Skeletal muscle cell (primary cell): ENCODE measurements at regions not wholly inside any gene's neighbourhood (a gene's known extent, or its start where the extent isn't known, plus 50 kb on each side); places are given as distances from the start of the nearest gene placed in this dataset.
A peak's percentile ranks its signal among the peaks of the same experiment; 100 is the strongest.

Experiments
- DNase-seq: peaks from one replicate; pipeline ENCODE4 v3.0.0-alpha.2; 2010; ENCODE audit warnings: low read depth
- H3K4me3 ChIP-seq: 2 replicates; pipeline ENCODE4 v1.5.1; 2011; ENCODE audit warnings: low read depth, mild to moderate bottlenecking, control low read depth, low read length, moderate library complexity

DNA sequence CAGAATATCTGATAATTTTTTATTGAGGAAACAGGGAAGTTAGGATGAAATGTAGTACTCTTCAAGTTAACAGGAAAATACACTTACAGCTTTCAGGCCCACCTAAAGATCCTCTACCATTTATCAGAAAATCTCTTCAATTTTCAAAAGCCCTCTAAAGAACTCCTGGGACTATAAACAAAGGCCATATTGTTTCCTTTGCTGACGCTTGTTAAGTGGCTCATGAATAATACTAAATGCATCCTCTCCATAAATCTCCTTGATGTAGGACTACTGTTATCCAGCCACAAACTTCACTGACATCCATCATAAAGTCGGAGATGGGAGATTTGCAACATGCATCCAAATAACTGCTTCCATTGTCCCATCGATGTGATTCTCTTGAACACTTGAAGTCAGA lies 326.5 kb downstream of the ZIC1 start:
- no peak overlapping the region for H3K4me3 ChIP-seq
- DNase-seq, result no peak

DNA sequence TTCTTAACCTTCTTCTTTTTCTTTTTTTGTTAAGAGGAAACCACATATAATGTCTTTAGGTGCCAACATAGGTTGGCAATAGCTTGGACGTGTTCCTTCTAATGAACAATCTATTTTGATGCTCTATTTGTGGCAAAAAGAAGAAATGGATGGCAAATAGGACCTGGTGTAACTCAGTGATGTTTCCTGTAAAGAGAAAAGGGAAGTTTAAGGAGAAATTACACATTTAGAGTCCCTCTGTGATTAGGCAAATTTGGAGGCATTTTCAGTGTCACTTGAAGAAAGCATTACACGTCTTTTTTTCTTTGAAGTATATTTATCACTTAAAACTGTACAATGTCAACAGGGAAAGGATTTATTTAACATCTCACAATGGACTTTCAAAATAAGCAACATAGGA lies 327.1 kb downstream of the ZIC1 start:
- no peak for DNase-seq
- no peak overlapping the region for H3K4me3 ChIP-seq

DNA sequence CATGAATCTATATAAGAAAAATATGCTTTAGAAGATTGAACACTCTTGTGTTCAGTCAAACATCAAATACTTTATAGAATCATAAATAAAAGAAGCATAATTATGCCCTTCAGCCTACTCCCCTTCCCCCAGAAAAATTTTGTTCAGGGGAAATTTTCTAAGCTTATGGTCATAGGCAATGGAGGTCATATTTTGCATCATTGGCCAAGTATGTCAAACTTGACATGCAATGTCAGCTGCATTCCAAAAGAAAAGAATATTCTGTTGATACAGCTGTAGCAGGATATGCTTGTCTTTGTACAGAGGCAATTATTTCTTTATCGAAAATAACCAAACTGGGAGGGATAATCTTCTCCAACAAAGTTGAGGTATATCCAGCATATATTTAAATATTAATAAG lies 328.2 kb downstream of the ZIC1 start:
- no peak overlapping the region for H3K4me3 ChIP-seq
- no peak for DNase-seq

DNA sequence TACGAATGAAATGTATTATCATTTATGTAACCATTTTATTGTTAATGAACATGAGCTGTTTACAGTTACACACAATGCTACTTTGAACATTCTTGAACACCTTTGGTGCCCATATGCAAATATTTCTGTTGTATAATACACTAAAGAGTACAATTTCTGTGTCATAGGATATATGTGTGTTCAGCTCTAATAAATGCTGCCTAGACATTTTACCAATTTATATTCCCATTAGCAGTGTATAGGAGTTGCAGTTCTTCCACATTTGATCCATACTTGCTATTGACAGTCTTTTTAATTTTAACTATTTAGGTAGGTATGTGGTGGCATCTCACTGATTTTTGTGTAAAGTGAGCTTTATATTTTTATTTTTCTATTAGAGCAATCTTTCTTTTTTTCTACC lies 331.8 kb downstream of the ZIC1 start:
- H3K4me3 ChIP-seq, result no peak overlapping the region
- no peak for DNase-seq

DNA sequence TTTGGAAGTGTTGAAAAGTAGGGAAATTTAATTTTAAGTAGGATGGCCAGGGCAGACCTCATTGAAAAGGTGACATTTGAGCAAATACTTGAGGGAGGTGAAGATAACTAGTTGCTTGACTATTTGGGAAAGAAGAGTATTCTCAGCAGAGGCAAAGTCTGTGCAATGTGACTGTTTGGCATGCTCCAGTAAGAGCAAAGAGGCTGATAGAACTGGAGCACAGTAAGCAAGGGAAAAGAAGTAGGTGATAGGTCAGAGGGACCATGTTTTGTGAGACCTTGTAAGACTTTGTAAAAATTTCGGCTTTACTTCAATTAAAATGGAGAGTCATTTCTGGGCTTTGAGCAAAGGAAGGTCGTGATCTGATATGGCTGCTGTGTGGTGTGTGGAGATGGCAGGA lies 335.8 kb downstream of the ZIC1 start:
- DNase-seq, result no peak
- no peak overlapping the region for H3K4me3 ChIP-seq

- no peak for DNase-seq
- no peak overlapping the region for H3K4me3 ChIP-seq
These were observed 346.1 kb downstream of the ZIC1 start for GRCh38 chr3:147755310-147755709.

DNA sequence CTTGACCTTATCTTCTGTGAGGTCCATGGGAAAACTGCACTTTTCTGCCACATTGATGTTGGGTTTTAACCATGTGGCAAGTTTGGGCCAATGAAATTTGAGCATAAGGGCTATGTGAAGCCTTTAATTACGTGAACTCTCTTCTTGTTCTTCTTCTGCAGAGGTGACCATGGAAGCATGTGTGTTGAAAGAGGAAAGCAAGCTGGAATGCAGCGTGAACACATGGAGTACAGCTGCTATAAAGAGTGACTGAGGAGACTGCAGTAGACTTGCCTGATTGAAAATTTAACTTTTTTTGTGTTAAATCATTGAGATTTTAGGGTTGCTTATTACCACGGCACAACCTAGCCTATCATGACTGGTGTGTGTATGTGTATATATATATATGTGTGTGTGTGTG lies 347.3 kb downstream of the ZIC1 start:
- DNase-seq, result no peak
- H3K4me3 ChIP-seq, result no peak overlapping the region

DNA sequence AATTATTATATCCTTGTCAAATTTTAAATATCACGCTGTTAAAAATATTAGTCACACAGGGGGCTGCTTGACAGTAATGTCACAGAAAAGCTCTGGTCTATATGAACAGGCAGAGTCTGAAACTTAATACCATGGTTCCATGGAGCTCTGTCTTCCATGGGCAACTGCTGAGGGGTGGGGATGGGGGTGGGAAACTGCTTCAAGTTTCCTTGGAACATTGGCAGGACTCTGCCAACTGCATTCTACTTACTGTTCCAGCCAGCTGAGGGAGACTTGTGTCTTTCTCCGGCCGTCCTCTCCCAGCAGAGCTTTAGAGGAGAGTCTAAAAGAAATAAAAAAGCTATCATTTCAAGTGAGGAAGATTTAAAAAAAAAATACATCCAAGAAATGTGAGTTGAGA lies 348.7 kb downstream of the ZIC1 start:
- H3K4me3 ChIP-seq, result no peak overlapping the region
- no peak for DNase-seq

DNA sequence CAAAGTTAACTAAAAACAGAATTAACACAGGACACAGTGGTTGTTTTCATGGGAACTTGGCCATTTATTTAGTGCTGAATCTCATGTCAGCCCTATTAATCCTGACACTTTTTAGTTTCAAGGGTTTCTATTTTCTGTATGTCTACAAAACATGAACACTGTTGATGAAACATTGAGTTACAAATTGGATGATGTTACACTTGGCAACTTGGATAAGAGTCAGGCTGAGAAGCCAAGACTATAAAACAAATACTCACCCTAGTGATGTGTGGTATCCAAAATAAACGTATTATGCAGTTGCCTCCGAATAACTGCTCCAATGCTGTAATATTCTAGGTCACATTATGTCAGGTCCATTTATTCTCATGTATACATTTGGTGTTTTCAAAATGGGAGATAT lies 349.6 kb downstream of the ZIC1 start:
- no peak overlapping the region for H3K4me3 ChIP-seq
- peak; percentile 45 for DNase-seq

- no peak for DNase-seq
- no peak overlapping the region for H3K4me3 ChIP-seq
These were observed 350.9 kb downstream of the ZIC1 start for GRCh38 chr3:147760085-147760484.

GRCh38 chr3:147760941-147761340 lies 351.8 kb downstream of the ZIC1 start:
- no peak overlapping the region for H3K4me3 ChIP-seq
- DNase-seq, result no peak

DNA sequence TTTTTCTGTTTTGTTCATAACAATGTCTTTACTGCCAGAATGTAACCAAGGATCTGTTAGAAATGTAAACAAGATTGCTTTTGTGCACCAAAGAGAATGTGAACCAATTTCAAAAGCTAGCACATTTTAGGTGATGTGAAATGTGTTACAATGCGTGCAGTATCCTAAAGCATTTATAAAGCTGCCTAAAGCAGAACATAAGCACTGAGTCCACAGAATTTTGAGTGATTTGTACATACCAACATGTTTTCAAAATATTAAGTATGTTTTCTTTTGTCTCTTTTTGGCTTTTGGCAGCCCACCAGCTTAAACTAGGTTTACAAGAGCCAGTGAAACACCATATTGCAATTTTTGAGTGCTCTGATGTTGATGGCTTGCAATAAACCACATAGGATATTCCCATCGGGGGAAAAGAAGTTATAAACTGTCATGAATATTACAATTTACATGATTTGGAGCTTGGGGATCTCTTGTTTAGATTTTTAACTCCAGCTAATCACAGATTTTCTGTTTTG lies 364.0 kb downstream of the ZIC1 start:
- H3K4me3 ChIP-seq, result no peak overlapping the region
- no peak for DNase-seq

DNA sequence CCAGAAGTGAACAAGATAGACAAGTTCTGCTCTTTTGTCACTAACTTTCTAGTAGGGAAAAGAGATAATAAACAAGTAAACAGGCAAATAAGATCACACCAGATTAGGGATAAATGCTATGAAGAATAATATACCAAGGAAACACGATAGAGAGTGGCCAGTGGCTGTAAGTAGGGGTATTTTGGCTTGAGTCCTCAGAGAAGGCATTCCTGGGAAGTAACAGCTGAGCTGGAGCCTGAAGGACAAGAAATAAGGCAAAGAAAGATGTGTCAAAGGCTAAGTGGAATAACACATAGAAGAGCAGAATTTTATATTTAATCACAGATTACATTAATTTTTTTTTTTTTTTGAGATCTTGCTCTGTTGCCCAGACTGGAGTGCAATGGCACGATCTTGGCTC lies 366.2 kb downstream of the ZIC1 start:
- DNase-seq, result no peak
- no peak overlapping the region for H3K4me3 ChIP-seq

- H3K4me3 ChIP-seq, result no peak overlapping the region
- no peak for DNase-seq
These were observed 366.8 kb downstream of the ZIC1 start for GRCh38 chr3:147775816-147776530.

- no peak overlapping the region for H3K4me3 ChIP-seq
- no peak for DNase-seq
These were observed 384.7 kb downstream of the ZIC1 start for GRCh38 chr3:147793841-147794240.

- DNase-seq, result no peak
- no peak overlapping the region for H3K4me3 ChIP-seq
These were observed 385.4 kb downstream of the ZIC1 start for GRCh38 chr3:147794596-147794995.

DNA sequence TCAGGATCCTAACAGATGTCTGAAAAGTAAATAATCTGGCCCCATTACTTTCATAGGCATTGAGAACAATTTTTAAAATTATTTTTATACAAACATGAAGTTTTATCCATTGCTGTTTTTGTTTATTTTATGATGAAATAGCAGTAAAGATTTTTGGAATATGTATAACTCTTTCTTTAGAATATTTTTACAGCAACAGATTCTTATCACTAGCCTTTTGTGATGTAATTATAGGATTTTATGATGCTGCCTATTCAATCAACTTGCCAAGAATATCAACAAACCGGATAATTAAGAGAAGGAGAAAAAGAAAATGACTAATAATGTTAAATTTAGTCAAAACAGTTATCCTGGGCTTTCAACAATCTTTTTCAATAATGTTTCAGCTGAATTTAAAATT lies 386.3 kb downstream of the ZIC1 start:
- no peak for DNase-seq
- H3K4me3 ChIP-seq, result no peak overlapping the region

- DNase-seq, result no peak
- no peak overlapping the region for H3K4me3 ChIP-seq
These were observed 387.9 kb downstream of the ZIC1 start for GRCh38 chr3:147797095-147797494.

GRCh38 chr3:147799601-147800000 lies 390.4 kb downstream of the ZIC1 start:
- DNase-seq, result no peak

GRCh38 chr3:147807776-147808175 lies 398.6 kb downstream of the ZIC1 start:
- H3K4me3 ChIP-seq, result no peak overlapping the region
- peak; percentile 11 for DNase-seq

More at GRCh38 chr3:147799601-147800000, 390.4 kb downstream of the ZIC1 start:
- H3K4me3 ChIP-seq, result no peak overlapping the region

- no peak for DNase-seq
- H3K4me3 ChIP-seq, result no peak overlapping the region
These were observed 400.0 kb downstream of the ZIC1 start for GRCh38 chr3:147809206-147809605.
